ENCODE measurements at regions not wholly inside any gene's neighbourhood (a gene's known extent, or its start where the extent isn't known, plus 50 kb on each side); places are given as distances from the start of the nearest gene placed in this dataset.

DNA sequence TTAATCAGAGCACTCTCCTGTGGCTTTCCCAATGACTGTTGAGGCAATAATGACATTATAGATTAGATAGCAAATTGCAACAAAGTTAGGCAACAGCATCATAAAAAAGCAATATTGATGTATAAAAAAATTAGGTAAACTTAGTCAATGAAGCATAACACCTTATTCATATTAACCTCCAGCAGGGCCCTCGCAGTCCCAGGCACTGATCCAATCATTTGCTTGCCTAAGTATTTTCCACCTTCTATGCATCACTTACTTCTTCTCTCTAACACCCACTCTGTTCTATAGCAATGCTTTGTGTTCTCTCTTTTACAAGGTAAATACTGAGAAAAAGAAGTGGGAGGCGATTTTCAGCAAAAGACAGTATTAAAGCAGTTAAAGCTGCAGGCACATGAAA, 833.5 kb upstream of the ADGRL3 start:
- TF ChIP-seq CTCF (conservative IDR thresholded peaks at IDR 0.05; ENCODE audit: low read length) (no peak), EZH2phosphoT487 (IDR thresholded peaks at IDR 0.05; ENCODE audit: borderline replicate concordance) (no peak)
